Stimulated activated CD4-positive, alpha-beta T cell treated with anti-CD3 and anti-CD28 coated beads, TNF-alpha, amount 100 ng/mL, for 24 hours (primary cell): ENCODE measurements at regions not wholly inside any gene's neighbourhood (a gene's known extent, or its start where the extent isn't known, plus 50 kb on each side); places are given as distances from the start of the nearest gene placed in this dataset.
"Not testable (repeated sequence)": the region's sequence is repeated elsewhere in the genome, so short reads cannot be mapped to it uniquely, and the experiment has no call there.

Experiments
- DNase-seq, 3 experiments: peaks; one replicate each; pipeline ENCODE4 v3.0.0-alpha.2; 2020; ENCODE audit warnings: low read depth in 3 of 3

- no peak for DNase-seq
Observed at GRCh38 chr2:198630384-198630783, 826.0 kb downstream of the PLCL1 start.

GRCh38 chr2:198628596-198628995 is 824.2 kb downstream of the PLCL1 start:
- DNase-seq, result no peak

GRCh38 chr2:198622986-198623730 is 818.8 kb downstream of the PLCL1 start:
- no peak for DNase-seq

GRCh38 chr2:198615972-198616371 is 811.6 kb downstream of the PLCL1 start:
- no peak for DNase-seq

GRCh38 chr2:198611201-198611600 is 806.8 kb downstream of the PLCL1 start:
- no peak for DNase-seq

GRCh38 chr2:198604599-198604998 is 800.2 kb downstream of the PLCL1 start:
- DNase-seq, result no peak

GRCh38 chr2:198602986-198603385 is 798.6 kb downstream of the PLCL1 start:
- not testable (repeated sequence) for DNase-seq

- DNase-seq, result no peak
Observed at GRCh38 chr2:198597648-198598047, 793.3 kb downstream of the PLCL1 start.

GRCh38 chr2:198596985-198597384 is 792.6 kb downstream of the PLCL1 start:
- no peak for DNase-seq

GRCh38 chr2:198595721-198596120 is 791.3 kb downstream of the PLCL1 start:
- DNase-seq, result no peak

- no peak for DNase-seq
Observed at GRCh38 chr2:198591586-198591985, 787.2 kb downstream of the PLCL1 start.

GRCh38 chr2:198587741-198588140 is 783.3 kb downstream of the PLCL1 start:
- no peak for DNase-seq

- no peak for DNase-seq
Observed at GRCh38 chr2:198587240-198587639, 782.8 kb downstream of the PLCL1 start.

- DNase-seq, result no peak
Observed at GRCh38 chr2:198571393-198571792, 767.0 kb downstream of the PLCL1 start.

- DNase-seq, result no peak
Observed at GRCh38 chr2:198558176-198558575, 753.8 kb downstream of the PLCL1 start.

- no peak for DNase-seq
Observed at GRCh38 chr2:198546122-198546521, 741.7 kb downstream of the PLCL1 start.

GRCh38 chr2:198545411-198545810 is 741.0 kb downstream of the PLCL1 start:
- DNase-seq, result no peak

GRCh38 chr2:198544461-198544860 is 740.1 kb downstream of the PLCL1 start:
- no peak for DNase-seq

- DNase-seq, result no peak
Observed at GRCh38 chr2:198534756-198535155, 730.4 kb downstream of the PLCL1 start.

- DNase-seq, result no peak
Observed at GRCh38 chr2:198525211-198525969, 721.0 kb downstream of the PLCL1 start.

- no peak for DNase-seq
Observed at GRCh38 chr2:198523710-198524109, 719.3 kb downstream of the PLCL1 start.

- no peak for DNase-seq
Observed at GRCh38 chr2:198518935-198519334, 714.5 kb downstream of the PLCL1 start.

- DNase-seq, result no peak
Observed at GRCh38 chr2:198517976-198518375, 713.6 kb downstream of the PLCL1 start.
